ENCODE measurements at regions not wholly inside any gene's neighbourhood (a gene's known extent, or its start where the extent isn't known, plus 50 kb on each side); places are given as distances from the start of the nearest gene placed in this dataset.

- Histone ChIP-seq H3K4me3 (no peak overlapping the region), H3K27me3 (ENCODE audit: control insufficient read depth in 2 of 2, insufficient read depth in 2 of 2, low read length in 2 of 2) (no peaks in the 10 kb centered on the region), H3K9ac (ENCODE audit: insufficient read depth in 1 of 2, low read depth in 2 of 2, low read length in 2 of 2) (no peak overlapping the region), H3K36me3 (ENCODE audit: control insufficient read depth, insufficient read depth, low read length) (no peaks in the 10 kb centered on the region), H3K4me1 (replicated peaks in 1 of 2; ENCODE audit: control insufficient read depth in 2 of 2, insufficient read depth in 2 of 2, low read length in 2 of 2) (no peaks in the 10 kb centered on the region), H4K20me1 (replicated peaks; ENCODE audit: control insufficient read depth, insufficient read depth, low read length) (no peaks in the 10 kb centered on the region), H3K79me2 (ENCODE audit: control insufficient read depth, insufficient read depth, low read length) (no peaks in the 10 kb centered on the region), H3K4me2 (ENCODE audit: insufficient read depth, low read length) (no peak overlapping the region), H3K9me1 (ENCODE audit: control insufficient read depth, insufficient read depth, low read length) (no peaks in the 10 kb centered on the region), H3K27ac (ENCODE audit: extremely low read depth, low read depth, low read length) (no peak overlapping the region), H3K9me3 (replicated peaks; ENCODE audit: control insufficient read depth, insufficient read depth, low read depth, low read length) (0 out of 2 replicates have a peak, but pooled peaks cover 2% of the 10 kb centered on the region), H2AFZ (ENCODE audit: low read depth, low read length) (no peak overlapping the region)
- WGBS (ENCODE audit: insufficient coverage, low coverage, missing lambda C conversion rate): 0% methylated on average over 1 of the region's 1 CpG
- TF ChIP-seq XRCC5 (IDR thresholded peaks at IDR 0.05; ENCODE audit: low read depth, low read length) (no peak), ZNF57 (CRISPR knock-in tag; IDR thresholded peaks at IDR 0.05) (no peak), MXD1 (CRISPR knock-in tag; IDR thresholded peaks at IDR 0.05; ENCODE audit: borderline replicate concordance, poor library complexity, severe bottlenecking) (no peak), HOMEZ (CRISPR knock-in tag; IDR thresholded peaks at IDR 0.05) (no peak), ZNF253 (CRISPR knock-in tag; conservative IDR thresholded peaks at IDR 0.05) (no peak), ZNF551 (CRISPR knock-in tag; IDR thresholded peaks at IDR 0.05) (no peak), EGR1 (conservative IDR thresholded peaks at IDR 0.05) (no peak), FOXA3 (CRISPR knock-in tag; conservative IDR thresholded peaks at IDR 0.05 in 1 of 2, IDR thresholded peaks at IDR 0.05 in 1 of 2) (no peak)
- no peak for FAIRE-seq
- no peak for DNase-seq (ENCODE audit: extremely low read depth in 1 of 4, low spot score in 3 of 4)
- no peak for ATAC-seq
- CTCF ChIA-PET (ENCODE audit: low intra/inter-chr PET ratio): no interaction called here
- POLR2A ChIA-PET: no interaction called here
- intact Hi-C loops (cut with micrococcal nuclease): no loop called here
- in situ Hi-C loops (cut with MboI): no loop called here
- no TSS peak for BruUV-seq (replicated peaks)
These were observed 426.4 kb downstream of the AASDHPPT start for GRCh38 chr11:106503901-106504300.

Measured in K562 (cell line).